Uterus (tissue), 2 donors: ENCODE measurements at regions not wholly inside any gene's neighbourhood (a gene's known extent, or its start where the extent isn't known, plus 50 kb on each side); places are given as distances from the start of the nearest gene placed in this dataset.

Source experiments
- CTCF ChIP-seq, 4 experiments: fragments of 200-600 bp in 2 of 4; fragments of 450-650 bp in 2 of 4; sonication (generic) in 2 of 4; IDR thresholded peaks; one replicate each; pipeline ENCODE4 v1.5.1; 2016 to 2019; ENCODE audit warnings: antibody characterized with exemption in 4 of 4, mild to moderate bottlenecking in 2 of 4, moderate library complexity in 1 of 4
- POLR2A ChIP-seq, 2 donors: fragments of 450-650 bp; IDR thresholded peaks; one replicate each; pipeline ENCODE4 v1.6.1; 2016; ENCODE audit warnings: antibody characterized with exemption in 2 of 2, mild to moderate bottlenecking in 1 of 2, moderate library complexity in 1 of 2

- TF ChIP-seq CTCF (IDR thresholded peaks at IDR 0.05) (no peak), POLR2A (IDR thresholded peaks at IDR 0.05) (no peak)
Observed at GRCh38 chrX:104347860-104348259, 93.1 kb upstream of the ESX1 start.
